Memory B cell (primary cell): ENCODE measurements at regions not wholly inside any gene's neighbourhood (a gene's known extent, or its start where the extent isn't known, plus 50 kb on each side); places are given as distances from the start of the nearest gene placed in this dataset.

ENCODE experiments used
- ATAC-seq: fragments of 150-1000 bp; cut with Tn5 transposase; 2 replicates; pipeline ENCODE4 v1.10.0; 2021; ENCODE audit warnings: low read depth, mild to moderate bottlenecking, moderate library complexity
- DNase-seq, 2 donors: peaks; one replicate each; pipeline ENCODE4 v3.0.0; 2022; ENCODE audit warnings: low spot score in 2 of 2
- H3K27ac Mint-ChIP-seq: one replicate; pipeline ENCODE4 v1.8.0; 2022; ENCODE audit warnings: mild to moderate bottlenecking, moderate library complexity, mixed read lengths
- H3K27me3 Mint-ChIP-seq: one replicate; pipeline ENCODE4 v1.8.0; 2022; ENCODE audit warnings: mixed read lengths
- H3K36me3 Mint-ChIP-seq: one replicate; pipeline ENCODE4 v1.8.0; 2022; ENCODE audit warnings: mild to moderate bottlenecking, mixed read lengths
- H3K4me1 Mint-ChIP-seq: one replicate; pipeline ENCODE4 v1.8.0; 2022; ENCODE audit warnings: mixed read lengths
- H3K4me3 Mint-ChIP-seq: one replicate; pipeline ENCODE4 v1.8.0; 2022; ENCODE audit warnings: mild to moderate bottlenecking, moderate library complexity, mixed read lengths
- H3K9me3 Mint-ChIP-seq: one replicate; pipeline ENCODE4 v1.8.0; 2022; ENCODE audit warnings: mixed read lengths

DNA sequence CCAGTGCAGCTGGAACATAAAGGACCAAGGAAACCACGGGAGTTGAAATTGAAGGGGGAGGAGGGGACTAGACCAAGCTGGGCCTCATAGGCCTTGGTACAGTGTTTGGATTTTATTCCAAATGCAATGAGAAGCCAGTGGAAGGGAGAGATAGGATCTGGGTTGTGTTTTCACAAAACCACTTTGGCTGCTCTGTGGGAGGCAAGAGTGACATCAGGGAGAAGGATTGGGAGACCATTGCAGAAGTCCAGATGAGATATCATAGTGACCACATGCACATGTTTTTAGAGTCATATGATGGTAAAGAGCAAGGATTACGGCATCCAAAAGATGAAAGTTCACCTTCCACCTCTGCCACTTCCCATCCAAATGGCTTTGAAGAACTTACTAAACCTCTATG lies 210.2 kb downstream of the PAX3 start:
- Mint-ChIP-seq H3K9me3 (peaks cover 6% of the 10 kb centered on the region), H3K36me3 (no peaks in the 10 kb centered on the region), H3K4me3 (no peak overlapping the region), H3K27ac (no peak overlapping the region), H3K4me1 (no peaks in the 10 kb centered on the region), H3K27me3 (peaks cover 2% of the 10 kb centered on the region)
- no peak for DNase-seq
- ATAC-seq: no peak

DNA sequence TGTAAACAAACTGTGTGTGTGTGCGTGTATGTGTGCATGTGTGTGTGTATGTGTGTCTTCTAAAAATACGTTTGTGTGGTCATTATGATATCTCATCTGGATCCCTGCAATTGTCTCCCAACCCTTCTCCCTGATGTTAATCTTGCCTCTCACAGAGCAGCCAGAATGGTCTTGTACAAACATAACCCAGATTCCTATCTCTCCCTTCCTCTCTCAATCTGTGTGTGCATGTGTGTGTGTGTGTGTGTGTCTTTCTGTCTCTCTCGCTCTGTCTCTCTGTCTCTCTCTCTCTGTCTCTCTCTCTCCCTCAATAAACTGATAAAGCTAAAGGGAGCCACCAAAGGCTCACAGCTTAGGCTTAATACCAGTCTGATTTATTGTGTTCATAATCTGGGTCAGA lies 210.8 kb downstream of the PAX3 start:
- Mint-ChIP-seq H3K4me3 (no peak overlapping the region), H3K27ac (no peak overlapping the region), H3K9me3 (peaks cover 6% of the 10 kb centered on the region), H3K4me1 (no peaks in the 10 kb centered on the region), H3K36me3 (no peaks in the 10 kb centered on the region), H3K27me3 (peaks cover 2% of the 10 kb centered on the region)
- ATAC-seq: no peak
- DNase-seq: no peak

DNA sequence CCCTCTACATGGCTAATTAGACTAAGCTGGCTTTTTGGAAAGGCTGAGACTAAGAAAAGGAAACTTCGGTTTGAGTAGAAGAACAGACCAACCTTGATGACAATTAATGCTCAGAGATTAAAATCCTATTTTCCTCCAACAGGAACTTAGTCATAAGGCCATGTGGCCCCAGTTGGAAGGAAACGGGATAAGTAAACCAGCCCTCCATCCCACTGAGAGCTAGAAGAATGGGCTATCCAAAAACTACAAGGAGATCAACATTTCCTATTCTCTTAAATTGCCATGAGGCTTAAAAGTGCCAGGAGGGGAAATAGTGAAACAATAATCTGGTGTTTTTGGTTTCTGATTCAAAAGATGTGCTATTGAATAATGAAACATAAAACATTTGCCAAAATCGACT lies 216.6 kb downstream of the PAX3 start:
- no peak for DNase-seq
- Mint-ChIP-seq H3K4me3 (no peak overlapping the region), H3K36me3 (no peaks in the 10 kb centered on the region), H3K4me1 (no peaks in the 10 kb centered on the region), H3K27ac (no peak overlapping the region), H3K9me3 (peaks cover 3% of the 10 kb centered on the region), H3K27me3 (peaks cover 2% of the 10 kb centered on the region)
- no peak for ATAC-seq

DNA sequence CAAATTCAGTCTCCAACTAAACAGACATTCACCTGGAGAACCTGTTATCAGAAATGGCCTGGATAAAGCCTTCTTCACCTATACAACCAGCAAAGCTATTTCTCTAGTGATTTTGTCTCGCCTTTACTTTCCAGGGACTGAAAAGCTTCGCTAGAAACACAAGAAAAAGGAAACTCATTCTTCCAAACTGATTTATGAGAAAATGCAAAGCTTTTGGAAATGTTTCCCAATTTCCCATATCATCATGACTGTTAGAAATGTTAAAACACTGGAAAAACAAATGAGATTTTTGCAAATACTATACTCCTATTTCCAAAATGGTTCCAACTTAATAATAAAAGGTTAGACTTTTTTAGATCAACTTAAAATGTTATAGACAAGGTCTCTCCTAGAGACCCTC lies 218.7 kb downstream of the PAX3 start:
- no peak overlapping the region for H3K4me3 Mint-ChIP-seq
- DNase-seq (no peak), ATAC-seq (no peak)
- H3K9me3 Mint-ChIP-seq: peaks cover 1% of the 10 kb centered on the region
- peaks cover under 1% of the 10 kb centered on the region for H3K27me3 Mint-ChIP-seq
- H3K36me3 Mint-ChIP-seq: no peaks in the 10 kb centered on the region
- no peaks in the 10 kb centered on the region for H3K4me1 Mint-ChIP-seq
- H3K27ac Mint-ChIP-seq: no peak overlapping the region

DNA sequence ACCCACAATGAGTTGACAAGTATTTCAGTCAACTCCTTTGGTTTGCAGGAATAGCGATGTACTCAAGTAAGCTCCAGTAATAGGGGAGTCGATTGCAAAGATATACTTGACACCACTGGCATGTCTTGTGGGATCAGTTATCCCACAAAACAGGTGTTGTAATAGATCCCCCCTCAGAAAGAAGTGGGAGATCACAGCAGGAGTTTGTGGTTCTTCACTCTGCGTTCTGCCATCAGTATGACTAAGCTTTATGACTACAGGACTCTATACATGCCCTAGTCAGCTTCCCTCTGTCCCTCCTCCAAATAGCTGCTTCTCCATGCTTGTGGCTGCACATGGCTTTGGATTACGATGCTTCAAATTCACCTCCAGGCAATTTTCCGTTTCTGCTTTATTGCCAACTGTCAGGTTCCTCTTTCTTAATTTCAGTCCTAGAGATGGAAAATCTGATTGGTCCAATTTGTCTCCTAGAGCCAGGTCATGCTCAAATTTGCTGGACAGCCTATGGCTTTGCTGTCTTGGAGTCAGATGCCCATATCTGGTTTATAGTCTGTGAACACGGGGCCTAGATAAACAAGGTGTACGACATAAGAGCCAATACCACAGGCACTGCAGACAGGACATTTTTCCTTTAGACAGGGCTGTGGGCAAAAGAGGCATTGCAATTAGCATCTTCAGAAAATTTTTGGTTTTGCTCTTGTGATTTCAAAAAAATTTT lies 221.7 kb downstream of the PAX3 start:
- no peaks in the 10 kb centered on the region for H3K36me3 Mint-ChIP-seq
- no peak overlapping the region for H3K27ac Mint-ChIP-seq
- ATAC-seq: no peak
- H3K9me3 Mint-ChIP-seq: no peaks in the 10 kb centered on the region
- DNase-seq: no peak
- no peak overlapping the region for H3K4me3 Mint-ChIP-seq
- no peaks in the 10 kb centered on the region for H3K4me1 Mint-ChIP-seq
- peaks cover 1% of the 10 kb centered on the region for H3K27me3 Mint-ChIP-seq

DNA sequence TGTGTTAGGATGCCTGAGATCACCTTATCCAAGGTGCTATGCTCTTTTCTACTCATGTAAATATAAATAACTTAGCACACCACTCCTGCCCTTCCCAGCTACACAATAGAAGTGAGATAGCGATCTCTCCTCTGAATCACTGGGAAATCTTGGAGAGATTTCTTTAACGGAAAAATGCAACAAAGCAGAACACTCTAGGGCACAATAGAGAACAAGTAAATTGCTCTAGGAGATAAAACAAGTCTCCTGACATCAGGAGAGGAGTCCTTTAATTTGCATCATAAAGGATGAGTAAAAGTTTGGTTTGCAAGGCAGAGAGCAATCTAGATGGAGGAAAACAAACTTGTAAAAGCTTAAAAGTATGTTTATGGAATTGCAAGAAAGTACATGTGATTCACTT lies 224.1 kb downstream of the PAX3 start:
- Mint-ChIP-seq H3K4me3 (no peak overlapping the region), H3K9me3 (no peaks in the 10 kb centered on the region), H3K27ac (no peak overlapping the region), H3K36me3 (no peaks in the 10 kb centered on the region), H3K4me1 (no peaks in the 10 kb centered on the region), H3K27me3 (peaks cover 1% of the 10 kb centered on the region)
- ATAC-seq (no peak), DNase-seq (no peak)

DNA sequence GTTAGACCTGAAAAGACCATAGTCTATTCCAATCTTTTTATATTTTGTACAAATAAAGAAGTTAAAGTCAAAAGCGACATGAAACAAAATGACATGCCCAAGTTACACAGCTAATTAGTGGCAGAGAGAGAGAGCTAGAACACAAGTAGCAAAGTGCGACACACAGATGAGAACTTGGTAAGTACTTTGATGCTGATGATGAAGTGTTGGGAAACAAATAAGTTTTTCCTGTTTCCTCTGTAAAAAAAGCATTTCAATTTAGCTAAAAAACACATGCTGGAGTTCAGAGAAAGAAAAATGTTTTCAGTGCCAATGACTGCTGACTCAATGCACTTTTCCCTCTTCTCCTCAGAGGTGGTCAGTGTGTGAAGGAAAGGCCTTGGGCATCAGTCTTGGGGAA lies 226.9 kb downstream of the PAX3 start:
- Mint-ChIP-seq H3K27ac (no peak overlapping the region), H3K36me3 (no peaks in the 10 kb centered on the region), H3K27me3 (peaks cover 14% of the 10 kb centered on the region), H3K9me3 (peaks cover 2% of the 10 kb centered on the region), H3K4me1 (no peaks in the 10 kb centered on the region), H3K4me3 (no peak overlapping the region)
- DNase-seq (no peak), ATAC-seq (no peak)

DNA sequence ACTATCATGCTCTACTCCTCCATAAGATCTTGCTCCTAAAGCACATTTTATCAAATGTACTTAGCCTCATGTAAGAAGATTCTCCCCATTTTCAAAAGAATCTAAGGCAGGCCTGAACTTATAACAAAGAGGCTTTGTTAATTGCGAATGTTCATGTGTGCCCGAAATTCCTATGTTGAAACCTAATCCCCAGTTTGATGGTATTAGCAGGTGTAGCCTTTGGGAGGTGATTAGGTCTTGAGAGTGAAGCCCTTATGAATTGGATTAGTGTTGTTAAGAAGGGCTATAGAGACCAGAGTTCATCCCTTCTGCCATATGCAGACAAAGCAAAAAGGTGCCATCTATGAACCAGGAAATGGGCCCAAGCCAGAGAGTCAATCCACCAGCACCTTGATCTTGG lies 234.5 kb downstream of the PAX3 start:
- Mint-ChIP-seq H3K27ac (no peak overlapping the region), H3K36me3 (no peaks in the 10 kb centered on the region), H3K4me1 (no peaks in the 10 kb centered on the region), H3K9me3 (peaks cover 2% of the 10 kb centered on the region), H3K4me3 (no peak overlapping the region), H3K27me3 (peaks cover 13% of the 10 kb centered on the region)
- no peak for ATAC-seq
- DNase-seq: no peak

DNA sequence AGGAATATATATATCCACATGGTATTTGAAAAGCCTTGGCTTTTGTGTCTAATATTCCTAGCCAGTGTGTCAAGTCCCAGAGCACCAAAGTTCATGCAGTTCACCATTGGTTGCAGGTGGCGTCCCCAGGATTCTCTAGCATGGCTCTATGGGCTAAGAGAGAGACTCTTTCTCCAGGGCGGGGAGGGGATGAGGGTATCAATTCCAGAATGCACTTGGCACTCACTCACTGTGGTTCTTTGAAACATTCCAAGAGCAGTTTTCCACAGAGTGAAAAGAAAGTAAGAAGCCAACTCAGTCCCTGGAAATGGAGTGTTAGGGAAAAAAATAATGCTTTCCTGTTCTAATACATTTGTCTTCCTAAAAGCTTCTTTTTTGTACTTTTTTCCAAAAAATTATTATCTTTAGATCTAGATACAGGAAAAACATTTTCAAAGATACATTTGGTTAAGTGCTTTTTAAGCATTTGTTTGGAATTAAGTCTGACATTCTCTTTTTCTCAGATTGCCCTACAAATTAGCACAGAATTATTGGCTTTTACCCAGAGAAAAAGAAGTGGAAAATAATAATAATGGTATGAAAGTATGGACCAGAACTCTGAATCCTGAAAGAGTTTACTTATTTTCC lies 239.9 kb downstream of the PAX3 start:
- Mint-ChIP-seq H3K4me3 (no peak overlapping the region), H3K36me3 (no peaks in the 10 kb centered on the region), H3K27ac (no peak overlapping the region), H3K9me3 (no peaks in the 10 kb centered on the region), H3K27me3 (peaks cover 3% of the 10 kb centered on the region), H3K4me1 (peaks cover 2% of the 10 kb centered on the region)
- DNase-seq (no peak), ATAC-seq (no peak)

DNA sequence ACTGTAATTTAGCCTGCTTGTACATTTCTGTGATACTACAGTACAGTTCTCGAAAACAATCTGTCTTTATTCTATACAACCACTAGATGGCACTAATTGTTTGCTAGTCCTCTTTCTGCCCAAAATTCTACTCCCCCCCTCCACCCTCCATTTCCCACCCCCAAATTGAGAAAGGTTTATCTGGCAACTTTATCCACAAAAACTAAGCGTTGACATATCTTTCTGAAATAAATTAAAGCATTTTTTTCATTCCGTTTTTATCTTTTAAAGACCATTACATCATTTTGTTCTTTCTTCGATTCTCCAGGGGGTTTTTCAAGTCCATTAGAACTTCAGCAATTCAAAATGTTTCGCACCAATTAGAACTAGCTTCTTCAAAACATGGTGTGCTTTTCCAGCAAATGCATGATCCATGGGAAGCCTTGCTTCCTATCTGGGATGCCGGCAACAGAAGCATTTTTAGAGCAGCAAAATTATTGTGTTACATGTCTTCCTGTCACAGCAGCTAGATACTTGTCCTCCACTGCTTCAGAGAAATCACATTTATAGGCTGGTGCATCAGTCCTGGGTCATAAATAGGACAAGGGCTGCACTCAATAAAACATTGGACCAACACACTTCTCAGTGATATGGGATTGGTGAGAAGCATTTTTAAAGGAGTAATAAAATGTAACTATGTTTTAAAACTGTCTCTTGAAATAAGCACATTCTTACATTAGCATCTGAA lies 241.3 kb downstream of the PAX3 start:
- H3K9me3 Mint-ChIP-seq: no peaks in the 10 kb centered on the region

DNA sequence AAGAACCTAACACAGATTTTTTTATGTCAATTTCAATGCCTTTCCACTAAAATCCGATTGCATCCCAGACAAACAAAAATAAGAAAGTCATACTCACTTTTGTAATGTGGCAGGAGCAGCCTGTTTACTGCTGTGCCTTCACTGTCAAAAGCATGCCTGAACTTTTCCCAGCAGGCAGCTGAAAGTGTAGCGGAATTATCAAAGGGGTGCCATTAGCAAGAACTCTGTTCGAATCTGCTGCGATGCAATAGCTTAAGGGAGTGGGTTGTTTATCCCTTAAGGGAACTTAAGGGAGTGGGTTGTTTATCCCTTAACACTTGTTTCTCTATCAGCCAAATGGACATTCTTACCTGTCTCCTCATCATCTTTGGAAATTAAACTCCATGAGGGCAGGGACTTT lies 243.5 kb downstream of the PAX3 start:
- Mint-ChIP-seq H3K27me3 (peaks cover 14% of the 10 kb centered on the region), H3K4me3 (no peak overlapping the region), H3K4me1 (peaks cover 2% of the 10 kb centered on the region), H3K9me3 (no peaks in the 10 kb centered on the region), H3K27ac (no peak overlapping the region), H3K36me3 (no peaks in the 10 kb centered on the region)
- ATAC-seq (no peak), DNase-seq (no peak)

More for the DNA sequence above, 241.3 kb downstream of the PAX3 start:
- H3K4me1 Mint-ChIP-seq: peaks cover 2% of the 10 kb centered on the region
- H3K4me3 Mint-ChIP-seq: no peak overlapping the region
- H3K27ac Mint-ChIP-seq: no peak overlapping the region
- DNase-seq (no peak), ATAC-seq (no peak)
- H3K36me3 Mint-ChIP-seq: no peaks in the 10 kb centered on the region
- peaks cover 10% of the 10 kb centered on the region for H3K27me3 Mint-ChIP-seq

DNA sequence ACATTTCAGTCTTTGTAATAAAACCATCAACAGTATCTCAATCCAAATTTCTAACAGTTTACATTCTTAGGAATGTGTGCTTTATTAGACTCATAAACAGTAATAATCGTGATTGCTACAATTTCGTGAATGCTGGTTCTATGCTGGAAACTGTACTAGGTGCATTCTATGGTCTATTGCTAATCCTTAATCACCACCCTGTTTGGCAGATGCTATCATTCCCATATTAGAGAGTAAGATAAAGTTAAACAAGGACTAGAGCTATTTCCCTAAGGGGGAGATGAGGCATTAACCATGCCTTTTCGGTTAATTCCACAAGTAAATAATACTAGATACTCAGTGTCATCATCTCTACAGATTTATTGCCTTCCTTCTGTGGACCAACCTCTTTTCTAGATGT lies 244.0 kb downstream of the PAX3 start:
- H3K27ac Mint-ChIP-seq: no peak overlapping the region
- no peak for DNase-seq
- H3K4me1 Mint-ChIP-seq: peaks cover 2% of the 10 kb centered on the region
- ATAC-seq: no peak
- H3K36me3 Mint-ChIP-seq: no peaks in the 10 kb centered on the region
- H3K4me3 Mint-ChIP-seq: no peak overlapping the region
- H3K27me3 Mint-ChIP-seq: peaks cover 15% of the 10 kb centered on the region
- no peaks in the 10 kb centered on the region for H3K9me3 Mint-ChIP-seq

DNA sequence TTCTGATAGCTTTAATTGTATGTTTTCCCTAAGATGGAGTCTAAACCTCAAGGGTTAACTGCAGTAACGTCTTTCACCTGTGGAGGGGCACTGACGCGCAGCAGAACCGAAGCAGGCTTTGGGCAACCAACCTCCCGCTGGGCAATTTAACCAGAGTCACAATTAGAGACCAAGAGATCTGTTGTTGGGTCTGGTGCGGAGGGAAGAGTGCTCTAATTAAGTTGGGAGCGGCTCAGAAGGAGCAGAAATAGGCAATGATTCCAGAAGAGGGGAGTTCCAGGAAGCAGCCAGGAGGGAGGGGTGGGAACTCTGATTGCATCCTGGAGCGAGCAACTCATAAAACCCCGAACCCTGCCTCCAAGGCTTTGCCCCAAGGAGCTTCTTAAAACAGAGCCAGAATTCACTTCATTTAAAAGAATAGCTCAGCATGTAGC lies 245.8 kb downstream of the PAX3 start:
- Mint-ChIP-seq H3K27me3 (peaks cover 18% of the 10 kb centered on the region), H3K4me3 (no peak overlapping the region), H3K4me1 (peaks cover 2% of the 10 kb centered on the region), H3K27ac (no peak overlapping the region), H3K36me3 (no peaks in the 10 kb centered on the region), H3K9me3 (no peaks in the 10 kb centered on the region)
- no peak for ATAC-seq
- no peak for DNase-seq

DNA sequence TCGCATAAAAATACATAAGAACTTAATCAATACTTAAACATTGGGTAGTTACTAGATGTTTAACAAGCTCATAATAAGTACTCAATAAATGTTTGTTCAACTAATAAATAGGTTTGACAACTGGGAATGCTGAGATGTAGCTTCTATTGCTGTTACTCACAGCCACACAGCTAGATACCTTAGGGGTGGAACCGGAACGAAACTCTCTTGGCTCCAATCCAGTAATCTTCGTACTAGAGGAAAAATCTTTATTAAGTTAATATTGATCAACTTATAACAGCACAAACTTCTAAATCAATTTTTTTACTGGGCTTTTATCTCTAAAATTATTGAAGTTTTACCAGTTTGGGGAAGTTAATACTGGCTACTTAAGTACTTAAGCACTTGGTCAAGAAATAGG lies 247.8 kb downstream of the PAX3 start:
- H3K27me3 Mint-ChIP-seq: peaks cover 19% of the 10 kb centered on the region
- DNase-seq (no peak), ATAC-seq (no peak)
- no peaks in the 10 kb centered on the region for H3K4me1 Mint-ChIP-seq
- H3K4me3 Mint-ChIP-seq: no peak overlapping the region
- H3K36me3 Mint-ChIP-seq: no peaks in the 10 kb centered on the region
- no peak overlapping the region for H3K27ac Mint-ChIP-seq
- H3K9me3 Mint-ChIP-seq: no peaks in the 10 kb centered on the region
